ENCODE measurements at regions not wholly inside any gene's neighbourhood (a gene's known extent, or its start where the extent isn't known, plus 50 kb on each side); places are given as distances from the start of the nearest gene placed in this dataset.

- TF ChIP-seq MXI1 (IDR thresholded peaks at IDR 0.05; ENCODE audit: low read depth, low read length) (no peak), EP300 (IDR thresholded peaks at IDR 0.05; ENCODE audit: borderline replicate concordance in 1 of 2, low read depth in 1 of 2, low read length in 1 of 2) (no peak), REST (IDR thresholded peaks at IDR 0.05; ENCODE audit: low read depth, low read length) (no peak), CTCF (IDR thresholded peaks at IDR 0.05) (no peak), FOXM1 (IDR thresholded peaks at IDR 0.05; ENCODE audit: low read depth) (no peak), RCOR1 (IDR thresholded peaks at IDR 0.05; ENCODE audit: low read length) (no peak), GATA2 (CRISPR knock-in tag; IDR thresholded peaks at IDR 0.05) (no peak), IRF3 (IDR thresholded peaks at IDR 0.05; ENCODE audit: low read depth, low read length) (no peak), SMC3 (IDR thresholded peaks at IDR 0.05; ENCODE audit: low read depth, low read length) (no peak), RAD21 (IDR thresholded peaks at IDR 0.05; ENCODE audit: low read length) (no peak), TEAD4 (IDR thresholded peaks at IDR 0.05; ENCODE audit: borderline replicate concordance, insufficient read depth) (no peak), FOXJ3 (CRISPR knock-in tag; IDR thresholded peaks at IDR 0.05) (no peak), USF2 (IDR thresholded peaks at IDR 0.05; ENCODE audit: borderline replicate concordance, low read depth, low read length) (no peak), ZBTB33 (IDR thresholded peaks at IDR 0.05; ENCODE audit: borderline replicate concordance, low read depth) (no peak)
Observed at GRCh38 chr2:183232161-183232865, 108.1 kb downstream of the NUP35 start.

Measured in SK-N-SH (cell line).